Hepatocyte (in vitro differentiated cells): ENCODE measurements at regions not wholly inside any gene's neighbourhood (a gene's known extent, or its start where the extent isn't known, plus 50 kb on each side); places are given as distances from the start of the nearest gene placed in this dataset.

ENCODE experiments used
- CTCF ChIP-seq: fragments of 200-600 bp; sonication (generic); IDR thresholded peaks from 2 replicates; pipeline ENCODE4 v1.5.1; 2016; ENCODE audit warnings: antibody characterized with exemption, mild to moderate bottlenecking; ENCODE audit not compliant: poor library complexity
- EZH2phosphoT487 ChIP-seq: fragments of 200-600 bp; sonication (generic); IDR thresholded peaks from one replicate; pipeline ENCODE4 v1.6.1; 2018; ENCODE audit warnings: antibody characterized with exemption, mild to moderate bottlenecking, low read depth, moderate library complexity; ENCODE audit not compliant: unreplicated experiment, severe bottlenecking

GRCh38 chr1:170481000-170481399 lies 51.0 kb upstream of the GORAB start:
- TF ChIP-seq CTCF (no peak), EZH2phosphoT487 (no peak)
